GM21786 (cell line): ENCODE measurements at regions not wholly inside any gene's neighbourhood (a gene's known extent, or its start where the extent isn't known, plus 50 kb on each side); places are given as distances from the start of the nearest gene placed in this dataset.

Source experiments
- ATAC-seq: cut with Tn5 transposase; IDR thresholded peaks from one replicate; pipeline ENCODE4 v1.9.1; 2021; ENCODE audit not compliant: unreplicated experiment

DNA sequence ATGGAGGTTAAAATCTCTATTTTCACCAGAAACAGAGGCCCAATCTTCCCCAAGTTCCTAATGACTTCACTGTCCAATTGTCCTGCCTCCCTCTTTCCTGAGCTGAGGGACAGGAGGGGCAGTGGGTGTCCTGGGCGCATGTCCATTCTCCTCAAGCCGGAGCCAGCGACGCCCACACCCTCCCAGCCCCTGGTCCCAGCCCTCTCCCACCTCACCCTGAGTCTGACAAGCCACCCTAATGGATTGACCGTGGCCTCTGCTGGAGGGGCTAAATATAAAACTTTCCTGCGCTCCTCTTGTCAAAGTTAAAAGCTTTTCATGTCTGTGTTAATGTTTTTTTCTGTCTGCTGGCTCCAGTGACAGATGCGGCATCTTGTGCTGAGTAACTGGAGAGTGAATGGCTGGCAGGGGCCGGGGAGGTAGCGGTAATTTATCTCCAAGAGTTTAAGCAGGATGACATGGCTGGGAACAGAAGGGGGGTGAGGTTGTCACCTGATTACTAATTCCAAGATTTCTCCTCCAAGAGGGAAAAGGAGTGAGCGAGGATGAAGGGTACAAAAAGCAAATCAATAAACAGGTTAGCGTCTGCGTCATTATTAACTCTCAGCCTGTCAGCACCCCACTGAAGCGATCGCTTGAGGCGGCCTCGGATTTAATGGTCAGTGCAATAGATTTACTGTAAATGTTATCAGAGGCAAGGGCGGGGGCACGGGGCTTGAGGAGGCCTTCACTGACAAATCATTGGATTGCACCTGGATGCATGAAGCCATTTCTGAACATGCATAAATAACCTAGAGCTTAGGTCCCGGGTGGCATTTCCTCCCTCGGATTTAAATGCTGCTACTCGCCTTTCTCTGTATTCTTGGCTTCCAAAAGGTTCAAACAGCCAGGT lies 118.1 kb upstream of the MAFB start:
- no peak for ATAC-seq

DNA sequence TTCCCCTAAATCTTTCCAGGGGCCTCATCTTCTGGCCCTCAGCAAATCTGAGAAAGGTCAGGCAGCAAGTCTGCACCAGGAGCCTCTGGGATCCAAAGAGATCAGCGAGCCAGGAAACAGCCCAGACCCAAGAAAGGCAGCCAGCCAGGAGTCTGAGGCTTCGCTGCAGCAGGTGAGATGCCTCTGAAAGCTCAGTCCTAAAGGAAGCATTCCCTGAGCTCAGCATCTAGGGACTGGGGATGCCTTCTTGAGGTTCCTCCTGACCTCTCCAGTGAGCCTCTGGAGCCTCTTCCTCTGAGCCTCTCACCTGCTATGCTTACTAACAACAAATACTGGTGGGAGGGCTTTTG lies 118.8 kb upstream of the MAFB start:
- ATAC-seq: no peak

DNA sequence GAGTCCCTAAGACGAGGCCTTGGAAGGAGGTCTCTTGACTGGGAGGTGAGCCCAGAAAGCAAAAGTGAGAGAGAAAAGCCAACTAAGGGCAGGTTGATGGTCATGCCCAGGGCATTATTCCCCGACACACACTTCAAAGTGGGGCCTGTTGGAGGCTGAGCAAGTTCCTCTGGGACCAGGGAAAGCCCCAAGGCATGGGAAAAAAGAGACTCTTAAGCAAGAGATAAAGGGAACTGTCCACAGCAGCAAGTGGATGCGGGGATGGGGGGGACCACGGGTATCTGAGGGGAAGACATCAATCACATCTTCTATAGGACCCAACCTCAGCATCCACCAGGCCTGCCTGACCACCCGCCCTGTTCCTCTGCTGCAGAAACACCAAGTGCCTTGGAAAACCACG lies 119.9 kb upstream of the MAFB start:
- no peak for ATAC-seq

DNA sequence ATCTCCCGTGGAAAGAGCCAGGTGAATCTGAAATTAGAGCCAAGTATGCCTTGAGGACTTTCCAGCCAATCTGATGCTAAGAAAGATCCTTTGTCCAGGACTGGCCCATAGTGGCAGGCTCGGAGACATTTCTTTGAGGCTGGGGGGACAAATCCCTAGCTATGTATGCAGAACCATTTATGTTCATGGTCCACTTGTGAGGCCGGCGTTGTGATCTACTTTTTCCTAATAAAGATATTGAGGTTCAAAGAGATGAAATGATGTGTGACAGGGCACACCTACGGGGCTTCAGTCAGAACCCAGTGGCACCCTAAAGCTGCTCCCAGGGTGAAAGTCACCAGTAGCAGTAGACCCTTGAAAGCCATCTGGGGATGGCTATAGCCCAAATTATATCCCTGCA lies 120.3 kb upstream of the MAFB start:
- no peak for ATAC-seq

DNA sequence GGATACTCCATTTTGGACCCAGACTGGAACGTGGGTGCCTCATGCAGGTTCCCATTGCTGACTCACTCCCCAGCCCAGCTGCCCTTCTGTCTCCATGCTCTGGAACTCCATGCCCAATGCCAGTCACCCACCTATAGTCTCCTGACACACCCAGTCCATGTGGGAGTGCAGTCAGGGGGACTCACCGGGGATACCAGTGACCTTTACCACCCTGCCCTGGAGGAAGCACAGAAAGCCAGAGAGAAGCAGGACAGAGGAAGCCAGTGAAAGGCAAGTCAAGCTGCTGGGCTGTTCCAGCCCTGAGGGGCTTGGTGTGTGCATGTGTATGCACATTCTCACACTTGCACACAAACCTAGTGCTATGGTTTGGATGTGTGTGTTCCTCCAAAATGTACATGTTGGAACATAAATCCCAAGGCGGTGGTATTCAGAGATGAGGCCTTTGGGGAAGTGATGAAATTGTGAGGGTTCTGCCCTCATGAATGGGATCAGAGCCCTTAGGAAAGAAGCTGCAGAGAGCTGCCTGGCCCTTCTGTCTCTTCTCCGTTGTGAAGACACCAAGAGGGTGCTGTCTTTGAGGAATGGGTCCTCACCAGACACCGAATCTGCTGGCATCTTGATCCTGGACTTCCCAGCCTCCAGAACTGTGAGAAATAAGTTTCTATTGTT lies 121.4 kb upstream of the MAFB start:
- no peak for ATAC-seq

DNA sequence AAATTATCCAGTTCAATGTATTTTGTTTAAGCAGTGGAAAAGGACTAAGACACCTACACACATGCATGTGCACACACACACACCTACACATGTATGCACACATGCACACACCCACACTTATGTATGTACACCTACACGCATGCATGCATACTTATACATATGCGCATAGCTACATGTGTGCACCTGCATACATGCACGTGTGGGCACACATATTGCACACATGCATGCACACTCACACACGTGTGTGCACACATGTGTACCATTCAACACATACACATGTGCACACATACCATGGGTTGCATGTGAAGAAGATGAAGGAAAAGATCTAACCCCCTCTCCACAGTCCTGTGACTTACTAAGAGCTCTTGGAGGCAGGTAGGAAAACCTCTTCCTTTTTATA lies 122.0 kb upstream of the MAFB start:
- no peak for ATAC-seq

DNA sequence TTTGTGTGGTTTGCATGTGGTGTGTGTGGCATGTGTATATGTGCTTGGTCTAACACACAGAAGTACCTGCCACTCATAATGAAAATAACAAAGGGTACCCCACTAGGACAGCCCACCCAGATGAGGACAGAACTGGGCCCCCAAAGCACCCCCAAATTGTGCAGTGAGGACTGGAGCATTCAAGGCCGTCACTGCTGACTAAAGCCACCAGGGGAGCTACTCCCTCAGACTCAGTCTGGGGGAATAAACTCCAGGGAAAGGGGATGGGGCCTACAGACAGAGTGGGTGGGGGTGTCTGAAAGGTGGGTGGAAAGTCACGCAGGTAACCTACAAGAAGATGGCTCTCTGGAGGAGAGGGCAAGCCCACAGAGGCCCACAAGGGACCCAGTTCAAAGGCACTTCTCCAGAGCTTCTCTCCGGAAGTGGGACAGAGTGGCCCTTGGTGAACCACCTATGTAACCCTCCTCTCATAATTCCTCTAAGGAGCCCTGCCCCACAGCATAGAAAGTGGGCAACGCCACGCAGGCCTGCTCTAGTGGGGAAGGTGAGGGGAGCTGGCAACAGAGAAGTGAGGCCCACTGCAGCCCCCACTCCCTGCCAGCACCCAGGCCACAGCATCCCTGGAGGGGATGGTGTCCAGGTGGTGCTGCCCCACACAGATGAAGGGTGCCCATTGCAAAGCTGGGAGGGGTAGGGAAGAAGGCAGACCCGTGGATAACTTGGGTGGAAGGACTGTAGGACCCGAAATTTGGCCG lies 122.8 kb upstream of the MAFB start:
- no peak for ATAC-seq

DNA sequence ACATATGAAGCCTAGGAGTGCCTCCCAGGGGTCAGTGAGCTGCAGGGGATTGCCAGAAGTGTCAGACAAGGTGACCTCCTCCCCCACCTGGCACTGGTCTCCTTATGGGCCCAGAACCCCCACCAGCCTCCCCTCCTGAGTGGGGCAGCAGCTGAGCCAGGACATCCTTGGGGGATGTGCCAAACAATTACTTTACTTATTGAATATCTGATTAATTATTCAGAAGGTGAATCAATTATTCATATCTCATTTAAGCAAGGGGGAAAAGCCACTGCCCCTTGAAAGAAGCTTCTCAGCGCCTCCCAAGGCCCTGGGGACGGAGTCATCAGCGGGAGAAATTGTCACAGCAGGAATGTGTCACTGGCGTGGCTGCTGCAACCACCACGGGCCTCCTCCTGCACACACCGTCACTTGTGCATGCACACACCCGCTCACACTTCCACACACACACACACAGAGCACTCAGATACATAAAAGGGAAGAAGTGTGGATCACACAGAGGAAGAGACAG lies 123.4 kb upstream of the MAFB start:
- no peak for ATAC-seq

DNA sequence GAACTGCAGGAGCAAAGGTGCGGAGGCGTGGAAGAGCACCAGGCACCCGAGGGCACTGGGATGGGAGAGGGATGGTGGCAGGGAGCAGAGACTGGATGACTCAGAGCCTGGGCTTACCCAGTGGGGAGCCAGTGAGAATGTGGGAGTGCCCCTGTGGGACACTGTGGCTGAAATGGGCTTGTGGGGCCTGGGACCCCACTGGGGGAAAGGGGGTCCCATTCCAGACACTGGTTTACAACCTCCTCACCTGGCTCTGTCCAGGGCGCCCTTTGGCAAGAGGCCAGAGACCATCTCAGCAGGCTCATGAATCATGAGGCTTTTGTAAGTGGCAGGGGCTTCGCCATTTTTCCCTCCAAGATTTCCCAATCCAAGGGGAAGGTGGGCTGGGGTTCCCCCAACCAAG lies 124.0 kb upstream of the MAFB start:
- ATAC-seq: no peak

DNA sequence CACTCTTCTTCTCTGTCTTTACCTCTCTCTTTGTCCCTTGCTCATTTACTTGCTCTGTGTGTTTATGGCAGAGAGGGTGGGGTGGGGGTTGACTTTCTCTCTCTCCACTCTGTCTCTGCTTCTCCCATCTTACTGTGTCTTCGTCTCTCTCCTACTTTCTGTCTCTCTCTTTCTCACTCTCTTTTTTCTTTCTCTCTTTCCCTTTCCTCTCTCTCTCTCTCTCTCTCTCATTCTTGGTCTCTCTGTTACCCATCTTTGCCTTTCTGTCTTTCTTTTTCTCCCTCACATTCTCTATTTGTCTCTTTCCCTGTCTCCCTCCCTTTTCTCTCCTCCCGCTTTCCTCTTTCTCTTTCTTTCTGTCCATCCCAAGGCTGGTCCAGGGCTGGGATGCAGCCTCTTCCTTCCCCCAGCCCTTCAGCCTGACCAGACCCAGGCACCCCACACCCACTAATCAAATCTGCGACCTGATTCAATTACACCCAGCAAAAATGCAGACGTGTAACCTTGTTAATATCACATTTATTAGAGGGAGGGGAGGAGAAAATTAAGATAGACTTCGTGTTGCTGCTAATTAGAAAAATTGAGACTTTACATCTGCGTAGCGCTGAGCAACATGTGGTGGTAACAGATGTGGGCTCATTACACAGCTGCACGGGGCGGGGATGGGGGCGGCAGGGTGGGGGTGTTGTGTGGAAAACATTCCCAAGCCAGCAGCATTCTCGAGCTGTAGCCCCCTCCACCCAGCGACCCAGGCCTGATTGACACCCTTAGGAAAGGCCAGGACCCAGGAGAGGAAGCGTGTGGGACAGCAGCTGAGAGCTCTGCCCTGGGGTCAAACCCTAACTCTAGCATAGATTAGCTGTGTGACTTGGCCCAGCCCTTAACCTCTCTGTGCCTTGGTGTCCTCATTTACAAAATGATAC lies 124.9 kb upstream of the MAFB start:
- no peak for ATAC-seq

DNA sequence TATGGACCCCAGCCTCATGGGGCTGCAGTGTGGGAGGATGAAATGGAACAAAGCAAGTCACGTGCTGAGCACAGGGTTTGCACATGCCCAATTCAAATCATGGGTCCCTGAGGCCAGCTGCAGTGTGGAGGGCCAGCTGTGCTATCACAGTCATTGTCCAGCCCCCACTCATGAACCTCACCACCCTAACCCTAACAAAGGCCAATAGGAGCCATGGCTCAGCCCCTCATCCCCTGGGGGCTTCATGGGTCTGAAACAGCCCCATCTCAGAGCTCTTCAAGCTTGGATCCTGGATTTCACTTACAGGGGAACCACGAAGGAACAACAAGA lies 125.6 kb upstream of the MAFB start:
- ATAC-seq: no peak

DNA sequence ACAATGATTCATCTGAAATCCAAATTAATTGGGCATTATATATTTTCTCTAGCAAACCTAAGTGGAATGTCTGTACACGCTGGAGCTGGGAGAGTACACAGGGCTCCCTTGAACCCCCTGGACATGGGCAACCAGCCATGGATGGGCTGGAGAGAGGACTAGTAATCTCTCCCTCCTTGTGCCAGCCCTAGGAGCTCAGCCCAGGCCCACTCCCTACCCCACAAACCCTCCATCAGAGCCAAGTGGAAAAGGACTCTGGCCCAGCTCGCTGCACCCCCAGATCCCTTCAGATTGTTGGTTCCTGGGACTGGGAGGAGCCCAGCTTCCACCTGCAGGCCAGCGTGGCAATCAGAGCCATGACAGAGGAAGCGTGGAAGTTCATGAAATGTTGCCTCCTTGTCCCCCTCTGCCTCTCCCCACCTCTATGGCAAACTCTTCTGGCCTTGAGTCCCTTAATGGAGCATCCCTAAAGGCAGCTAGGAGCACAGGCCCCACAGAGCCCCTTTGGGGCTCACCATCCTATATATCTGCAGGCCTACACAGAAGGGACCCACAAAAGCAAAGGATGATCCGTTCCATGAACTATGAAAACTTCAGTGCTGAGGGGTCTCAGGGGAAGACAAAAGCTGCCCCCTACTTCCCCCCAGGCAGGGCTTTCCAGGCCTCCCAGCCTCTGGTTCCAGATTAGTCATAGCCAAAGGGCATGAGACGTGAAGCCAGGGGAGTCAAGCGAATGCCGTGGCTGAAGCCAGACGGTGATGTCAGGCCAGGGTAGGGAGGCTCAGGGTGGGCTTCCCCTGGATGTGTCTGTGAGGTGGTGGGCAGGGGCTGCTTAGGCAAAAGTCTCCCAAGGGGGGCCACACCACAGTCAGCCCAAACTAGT lies 126.4 kb upstream of the MAFB start:
- ATAC-seq: no peak

DNA sequence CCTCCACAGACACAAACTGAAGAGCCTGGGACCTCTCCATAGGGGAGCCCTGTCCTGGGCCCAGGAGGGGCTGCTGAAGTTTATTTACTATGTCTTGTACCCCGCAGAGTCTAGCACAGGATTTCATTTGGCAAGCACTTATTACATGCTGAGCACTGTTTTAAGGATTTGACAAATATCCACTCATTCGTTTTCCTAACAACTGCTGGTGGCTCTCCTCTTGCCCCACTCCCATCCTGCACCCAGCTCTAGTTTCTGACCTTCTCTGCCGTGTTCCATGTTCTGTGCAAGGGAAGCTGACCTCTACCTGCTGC lies 127.0 kb upstream of the MAFB start:
- no peak for ATAC-seq

DNA sequence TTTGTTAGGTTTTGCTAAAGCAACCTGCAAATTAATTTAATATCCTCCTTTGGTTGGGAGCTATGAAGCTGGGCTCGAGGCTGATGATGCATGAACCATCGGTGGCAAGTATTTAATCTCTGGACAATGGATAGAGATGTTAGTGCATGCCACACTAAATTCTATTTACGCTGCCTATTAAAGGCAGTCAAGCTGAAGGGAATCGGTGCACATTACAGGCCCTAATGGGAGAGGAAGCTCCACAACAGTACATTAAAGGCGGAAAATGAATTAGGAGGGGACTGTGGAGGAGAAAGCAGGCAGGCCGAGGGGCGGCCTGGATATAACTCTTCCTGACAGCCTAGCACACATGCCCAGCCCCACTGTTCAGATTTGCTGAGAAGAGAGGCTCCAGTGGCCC lies 132.4 kb upstream of the MAFB start:
- no peak for ATAC-seq

DNA sequence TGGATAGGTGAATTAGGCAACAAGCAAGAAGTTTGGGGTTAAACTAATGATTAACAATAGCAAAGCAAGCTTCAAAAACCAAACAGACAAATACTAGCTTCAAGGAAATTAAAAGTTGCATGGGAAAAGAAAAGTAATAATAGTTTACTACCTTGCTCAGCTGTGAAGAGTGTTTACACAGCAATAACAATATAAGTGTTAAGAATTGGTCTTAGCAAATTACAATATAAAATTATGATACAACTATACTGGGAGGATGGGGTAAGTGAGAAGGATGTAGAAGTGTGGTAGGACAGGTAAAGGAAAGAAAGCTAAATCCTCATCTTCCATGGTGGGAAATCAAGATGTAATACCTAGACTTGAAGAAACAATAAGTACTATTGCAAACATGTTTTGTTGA lies 137.7 kb upstream of the MAFB start:
- ATAC-seq: no peak

DNA sequence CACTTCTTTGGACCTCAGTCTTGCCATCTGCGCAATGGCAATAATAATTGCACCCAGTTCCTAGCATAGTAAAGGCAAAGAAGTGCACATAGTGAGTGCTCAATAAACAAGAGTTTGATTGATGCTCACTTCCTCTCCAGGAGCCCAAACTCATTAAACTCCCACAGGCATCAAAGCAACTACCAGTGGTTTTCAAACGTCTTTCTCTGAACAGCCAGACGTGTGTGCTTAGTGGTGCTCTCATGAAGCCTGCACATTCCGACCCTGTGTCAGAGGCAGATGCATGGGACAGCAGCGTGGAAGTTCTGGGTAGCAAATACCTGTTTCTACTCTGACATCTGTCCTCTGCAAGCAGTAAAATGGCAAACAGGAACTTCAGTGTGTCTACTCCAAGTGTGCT lies 146.3 kb upstream of the MAFB start:
- no peak for ATAC-seq

DNA sequence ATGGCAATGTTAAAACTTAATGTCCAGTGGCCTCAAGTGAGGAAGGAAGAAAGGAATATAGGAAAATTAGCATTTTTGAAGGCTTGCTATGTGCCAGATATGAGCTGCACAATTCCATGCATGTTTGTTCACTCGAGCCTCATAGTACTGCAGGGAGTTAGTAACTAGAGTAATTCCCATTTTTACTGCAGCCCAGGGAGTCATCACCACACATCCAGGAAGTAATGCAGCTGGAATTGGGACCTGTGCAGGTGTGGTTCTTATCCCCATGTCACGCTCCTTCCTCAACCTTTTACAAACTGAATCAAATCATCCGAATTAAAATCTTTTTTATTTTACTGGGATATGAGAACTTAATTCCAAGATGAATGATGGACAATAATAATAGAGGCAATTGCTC lies 149.5 kb upstream of the MAFB start:
- no peak for ATAC-seq

DNA sequence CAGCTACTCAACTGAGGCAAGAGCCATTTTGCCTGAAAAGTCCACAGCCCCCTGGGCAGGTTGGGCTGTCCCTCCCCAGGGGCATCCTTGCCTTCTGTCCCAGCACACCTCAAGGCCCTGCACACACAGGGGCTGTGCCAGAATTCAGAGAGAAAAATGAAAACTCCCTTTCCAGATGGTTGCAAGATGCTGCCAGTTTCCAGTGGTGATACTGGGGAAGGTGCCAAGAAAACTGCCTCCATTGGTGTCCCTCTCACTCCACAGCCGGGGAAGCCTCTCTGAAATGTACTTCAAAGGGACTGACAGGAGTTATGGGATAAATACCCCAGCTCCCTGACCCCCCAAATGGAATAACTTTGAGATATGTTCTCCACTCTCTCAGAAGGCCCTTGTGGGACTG lies 154.2 kb upstream of the MAFB start:
- ATAC-seq: no peak

DNA sequence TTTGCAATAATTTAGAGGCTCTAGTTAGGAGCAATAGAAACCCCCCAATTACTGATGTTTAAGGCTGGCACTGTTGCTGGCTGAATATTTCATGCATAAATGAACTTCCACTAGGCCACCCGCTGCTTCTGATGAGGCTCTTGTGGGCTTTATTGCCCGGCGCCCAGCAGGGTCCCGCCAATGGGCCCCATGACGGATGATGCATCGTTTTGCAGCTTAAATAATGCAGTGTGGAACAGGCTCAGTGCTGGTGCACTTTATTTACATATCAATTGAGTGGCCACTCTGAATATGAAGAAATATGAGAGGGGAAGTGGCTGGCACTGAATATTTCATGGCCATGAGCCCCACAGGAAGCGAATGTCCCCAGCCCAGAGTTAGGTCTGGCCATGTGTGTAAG lies 155.3 kb upstream of the MAFB start:
- no peak for ATAC-seq

DNA sequence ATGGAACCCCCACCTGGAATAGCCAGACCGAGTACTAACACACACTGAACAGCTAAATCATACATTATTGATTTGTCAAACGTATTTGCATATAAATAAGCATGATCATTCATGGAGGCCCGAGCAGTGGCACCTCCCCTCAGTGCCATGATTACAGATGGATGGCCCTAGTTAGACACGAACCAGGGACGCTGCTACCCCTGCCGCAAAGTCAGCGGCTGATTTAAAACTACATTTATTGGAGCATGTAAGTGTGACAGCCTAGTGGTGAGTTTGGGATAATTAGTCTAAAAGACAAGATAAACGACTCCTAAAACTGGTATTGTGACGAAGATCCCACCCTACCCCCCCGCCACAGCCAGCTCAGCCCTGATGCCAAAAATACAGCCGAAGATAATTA lies 159.1 kb upstream of the MAFB start:
- ATAC-seq: no peak
